Stimulated activated CD8-positive, alpha-beta memory T cell treated with anti-CD3 and anti-CD28 coated beads, Interleukin-4, amount 100 ng/mL, for 24 hours (primary cell): ENCODE measurements at regions not wholly inside any gene's neighbourhood (a gene's known extent, or its start where the extent isn't known, plus 50 kb on each side); places are given as distances from the start of the nearest gene placed in this dataset.

Source experiments
- DNase-seq: peaks from one replicate; pipeline ENCODE4 v3.0.0-alpha.2; 2020; ENCODE audit warnings: low read depth

- no peak for DNase-seq
Observed at GRCh38 chrX:46301903-46302302, 243.3 kb downstream of the ZNF674 start.

GRCh38 chrX:46298821-46299220 lies 246.4 kb downstream of the ZNF674 start:
- DNase-seq: no peak

GRCh38 chrX:46295963-46296362 lies 249.3 kb downstream of the ZNF674 start:
- DNase-seq: no peak

DNA sequence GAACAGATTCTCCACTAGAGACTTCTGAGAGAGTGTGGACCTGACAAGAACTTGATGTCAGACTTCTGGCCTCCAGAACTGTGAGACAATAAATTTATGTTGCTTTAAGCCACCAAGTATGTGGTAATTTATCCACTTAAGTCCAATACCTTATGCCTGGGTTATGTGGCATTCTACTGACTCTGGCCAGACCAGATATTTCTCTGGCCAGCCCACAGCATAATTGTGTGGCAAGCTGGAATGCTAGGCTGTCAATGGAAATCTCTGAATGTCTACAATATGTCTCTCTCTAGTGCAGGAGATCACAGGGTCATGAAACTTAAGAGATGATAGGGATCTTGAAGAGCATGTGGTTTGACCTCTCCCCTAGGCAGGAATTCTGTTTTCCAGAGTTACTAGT lies 251.0 kb downstream of the ZNF674 start:
- DNase-seq: no peak

GRCh38 chrX:46279925-46280313 lies 265.3 kb downstream of the ZNF674 start:
- no peak for DNase-seq

- no peak for DNase-seq
Observed at GRCh38 chrX:46279214-46279924, 265.9 kb downstream of the ZNF674 start.

DNA sequence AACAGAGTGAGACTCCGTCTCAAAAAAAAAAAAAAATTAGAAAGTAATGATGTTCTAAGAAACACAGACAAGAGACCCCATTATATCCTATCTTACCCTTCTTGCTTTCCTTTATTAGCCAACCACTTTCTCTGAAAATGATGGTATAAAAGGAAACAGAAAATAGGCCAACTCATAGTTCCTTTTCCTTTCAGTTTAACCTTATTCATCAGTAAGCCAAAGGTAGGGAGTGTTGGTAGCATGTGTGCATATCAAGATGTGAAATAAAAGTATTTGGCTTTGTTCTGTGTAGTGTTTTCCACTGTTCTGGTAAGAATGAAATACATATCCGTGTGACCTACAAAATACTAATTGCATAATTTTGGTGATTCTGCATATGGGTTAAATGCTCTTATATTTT lies 266.6 kb downstream of the ZNF674 start:
- no peak for DNase-seq

- no peak for DNase-seq
Observed at GRCh38 chrX:46268412-46268811, 276.8 kb downstream of the ZNF674 start.

- DNase-seq: no peak
Observed at GRCh38 chrX:46263494-46263893, 281.7 kb downstream of the ZNF674 start.

DNA sequence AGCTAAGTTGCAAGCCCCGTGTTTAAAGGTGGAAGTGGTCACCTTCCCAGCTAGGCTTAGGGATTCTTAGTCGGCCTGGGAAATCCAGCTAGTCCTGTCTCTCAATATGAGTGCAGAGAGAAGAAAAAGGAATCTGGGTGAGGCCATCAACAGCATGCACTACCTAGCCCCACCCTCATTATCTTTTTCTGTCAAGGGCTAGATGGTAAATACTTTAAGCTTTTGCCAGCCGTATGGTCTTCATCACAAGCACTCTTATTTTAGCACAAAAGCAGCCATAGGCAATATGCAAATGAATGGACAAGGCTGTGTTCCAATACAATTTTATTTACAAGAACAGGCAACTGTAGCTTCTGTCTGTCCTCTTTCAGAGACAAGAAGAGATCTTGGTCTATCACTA lies 282.9 kb downstream of the ZNF674 start:
- DNase-seq: no peak

- no peak for DNase-seq
Observed at GRCh38 chrX:46260499-46260898, 284.7 kb downstream of the ZNF674 start.

- no peak for DNase-seq
Observed at GRCh38 chrX:46258356-46258755, 286.9 kb downstream of the ZNF674 start.

DNA sequence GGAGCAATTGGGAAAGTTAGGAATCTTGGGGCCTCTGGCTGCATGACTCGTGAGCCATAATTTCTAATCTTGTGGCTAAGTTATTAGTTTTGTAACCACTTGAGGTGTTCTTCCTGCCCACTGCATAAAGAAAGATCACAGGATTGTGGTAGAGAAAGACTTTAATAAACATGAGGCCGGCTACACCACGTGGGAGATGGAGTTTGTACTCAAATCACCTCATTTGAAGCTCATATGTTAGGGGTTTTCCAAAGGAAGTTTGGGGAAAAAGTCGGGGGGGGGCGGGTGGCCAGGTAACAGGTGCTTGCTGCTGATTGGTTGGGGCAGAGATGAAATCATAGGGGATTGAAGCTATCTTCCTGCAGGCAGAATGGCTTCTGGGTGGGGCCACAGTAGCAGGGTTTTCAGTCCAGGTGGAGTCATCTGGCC lies 287.8 kb downstream of the ZNF674 start:
- DNase-seq: no peak

DNA sequence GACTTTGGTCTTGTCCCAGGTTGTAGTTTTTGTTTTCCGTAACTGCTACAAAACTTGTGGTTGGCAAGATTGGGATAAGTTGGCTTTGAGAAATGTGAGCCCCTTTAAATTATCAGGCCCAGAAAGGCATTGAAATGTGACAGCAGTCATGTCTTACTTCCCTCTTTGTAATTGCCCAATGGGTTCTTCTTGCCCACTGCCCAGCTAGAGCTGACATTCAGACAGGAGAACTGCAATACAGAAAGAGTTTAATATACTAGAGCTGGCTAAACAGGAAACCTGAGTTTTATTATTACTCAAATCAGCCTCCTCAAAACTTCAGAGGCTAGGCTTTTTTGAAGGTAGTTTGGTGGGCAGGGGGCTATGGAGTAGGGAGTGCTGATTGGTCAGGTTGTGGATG lies 288.3 kb downstream of the ZNF674 start:
- no peak for DNase-seq

DNA sequence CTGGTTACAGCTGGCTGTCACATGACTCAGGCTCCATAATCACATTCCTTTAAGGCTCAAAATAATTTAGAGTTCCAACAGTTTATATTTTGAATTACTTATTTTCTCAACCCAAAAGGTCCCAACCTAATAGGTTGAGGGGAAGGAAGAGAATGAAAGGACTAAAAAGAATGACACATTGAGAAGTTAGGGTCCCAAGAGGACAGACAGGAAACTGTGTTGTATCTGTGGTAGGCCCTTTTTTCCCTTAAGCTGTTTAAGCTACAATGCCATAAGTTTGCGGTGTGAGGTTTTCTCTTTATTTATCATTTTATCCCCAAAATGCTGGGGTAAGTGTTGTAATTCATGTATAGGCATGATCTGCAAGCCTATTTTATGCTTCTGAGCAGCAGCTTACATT lies 290.2 kb downstream of the ZNF674 start:
- DNase-seq: no peak

GRCh38 chrX:46254641-46255040 lies 290.6 kb downstream of the ZNF674 start:
- no peak for DNase-seq

DNA sequence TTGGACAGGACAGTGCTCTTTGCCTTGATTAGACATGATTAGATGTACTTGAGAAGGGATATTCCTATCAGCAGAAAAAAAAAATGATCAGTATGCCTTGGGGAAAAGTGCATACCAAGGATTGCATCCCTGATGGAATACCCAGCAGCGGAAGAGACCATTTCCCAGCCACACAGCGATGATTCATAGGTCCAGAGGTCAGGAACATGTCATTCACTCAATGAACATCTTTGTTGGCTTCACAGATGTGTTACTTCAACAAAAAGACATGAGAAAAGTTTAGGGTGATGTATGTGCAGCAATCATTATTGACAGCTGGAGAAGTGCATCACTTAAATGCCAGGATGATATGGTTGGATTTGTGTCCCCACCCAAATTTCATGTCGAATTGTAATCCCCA lies 293.5 kb downstream of the ZNF674 start:
- DNase-seq: no peak

GRCh38 chrX:46250151-46250550 lies 295.1 kb downstream of the ZNF674 start:
- DNase-seq: no peak

DNA sequence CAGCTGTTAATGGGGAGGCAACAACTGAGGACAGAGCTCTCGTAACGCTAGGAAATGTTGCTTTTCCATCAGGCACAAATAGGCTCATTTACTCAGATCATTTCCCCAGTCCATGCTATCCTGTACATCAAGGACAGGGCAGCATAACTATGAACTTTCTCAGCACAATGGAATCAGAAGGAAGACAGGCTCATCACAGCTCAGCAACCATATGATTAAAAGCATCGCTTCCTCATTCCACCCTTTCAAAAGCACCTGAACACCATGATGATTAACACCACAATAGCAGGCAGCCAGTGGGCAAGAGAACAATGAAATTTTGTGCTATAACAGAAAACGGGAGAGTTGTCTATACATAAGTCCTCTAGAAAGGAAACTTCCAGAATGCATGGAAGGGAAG lies 297.8 kb downstream of the ZNF674 start:
- no peak for DNase-seq

DNA sequence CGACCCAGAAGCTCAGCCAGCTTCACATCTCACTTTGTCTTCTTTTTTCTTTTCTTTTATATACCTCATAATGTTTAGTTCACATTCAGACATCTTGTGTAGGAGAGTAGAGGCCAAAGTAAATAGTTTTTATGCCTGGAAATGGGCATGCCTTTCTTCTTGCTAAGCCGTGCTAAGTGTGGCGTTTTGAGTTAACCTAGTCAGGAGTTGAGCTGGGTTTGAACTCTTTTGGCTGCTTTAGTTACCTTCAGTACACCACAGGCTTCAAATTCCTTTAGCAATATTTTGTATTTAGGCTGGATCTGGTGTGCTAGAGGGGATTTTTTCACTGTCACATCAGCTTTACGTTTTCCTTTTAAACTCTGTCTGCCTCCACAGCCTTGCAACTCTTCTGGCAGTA lies 300.8 kb downstream of the ZNF674 start:
- no peak for DNase-seq

DNA sequence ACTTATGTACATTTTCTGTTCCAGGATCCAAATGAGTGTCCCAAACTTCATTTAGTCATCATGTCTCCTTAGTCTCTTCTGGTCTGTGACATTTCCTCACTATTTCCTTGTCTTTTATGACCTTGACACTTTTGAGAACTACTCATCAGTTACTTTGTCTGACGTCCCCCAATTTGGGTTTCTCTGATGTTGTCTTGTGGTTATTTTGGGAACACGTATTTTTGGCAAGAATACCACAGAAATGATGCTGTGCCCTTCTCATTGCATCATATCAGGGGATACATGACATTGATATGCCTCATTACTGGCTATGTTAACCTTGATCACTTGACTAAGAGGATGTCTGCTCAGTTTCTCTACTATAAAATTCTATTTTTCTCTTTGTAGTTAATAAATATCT lies 308.8 kb downstream of the ZNF674 start:
- no peak for DNase-seq

GRCh38 chrX:46235778-46236177 lies 309.4 kb downstream of the ZNF674 start:
- no peak for DNase-seq

DNA sequence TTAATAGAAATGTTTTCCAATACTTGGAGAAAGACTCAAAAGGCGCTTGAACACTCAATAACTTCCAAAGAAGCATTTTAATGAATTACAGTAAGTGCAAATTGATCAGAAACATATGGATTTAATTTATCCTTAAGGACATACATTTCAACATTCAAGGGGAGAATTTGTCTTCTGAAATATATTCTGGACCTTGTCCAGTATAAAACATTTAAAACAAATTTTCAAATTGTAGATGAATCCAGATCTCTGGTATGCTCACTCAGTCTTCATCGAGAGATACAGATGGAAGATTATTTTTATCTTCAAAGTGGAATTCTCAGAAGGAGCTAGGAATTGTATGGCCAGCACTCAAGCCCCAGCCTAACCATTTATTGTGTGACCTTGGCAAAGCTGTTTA lies 310.4 kb downstream of the ZNF674 start:
- DNase-seq: no peak

- DNase-seq: no peak
Observed at GRCh38 chrX:46228389-46228788, 316.8 kb downstream of the ZNF674 start.

GRCh38 chrX:46226422-46226821 lies 318.8 kb downstream of the ZNF674 start:
- DNase-seq: no peak
